HEK293 (cell line): ENCODE measurements at regions not wholly inside any gene's neighbourhood (a gene's known extent, or its start where the extent isn't known, plus 50 kb on each side); places are given as distances from the start of the nearest gene placed in this dataset.

Source experiments
- CTCF ChIA-PET: fragments of 350-600 bp; formaldehyde crosslinking; extraction: SDS; loops from one replicate; lab custom pipeline; 2021; ENCODE audit warnings: antibody characterized with exemption; lab: Yijun Ruan, JAX
- POLR2A ChIA-PET: fragments of 300-600 bp; formaldehyde crosslinking; extraction: SDS; loops from one replicate; lab custom pipeline; 2020; ENCODE audit warnings: antibody characterized with exemption, inconsistent platforms; lab: Yijun Ruan, JAX
- H3K27ac ChIP-seq: fragments of 200-500 bp; sonication (Bioruptor generic); 2 replicates; pipeline ENCODE4 v1.5.1; 2014; ENCODE audit warnings: low read depth, low read length, control low read depth, inconsistent platforms; ENCODE audit errors: extremely low read depth
- H3K36me3 ChIP-seq, 2 experiments: fragments of 200-500 bp in 1 of 2; sonication (Bioruptor generic) in 1 of 2; 1 replicate in 1 of 2; 2 replicates in 1 of 2; pipeline ENCODE4 v1.5.1; 2014 to 2017; ENCODE audit warnings: inconsistent platforms in 2 of 2, low read length in 2 of 2; ENCODE audit not compliant: control insufficient read depth in 2 of 2, insufficient read depth in 1 of 2
- H3K4me1 ChIP-seq: fragments of 200-500 bp; sonication (Bioruptor generic); 2 replicates; pipeline ENCODE4 v1.5.1; 2014; ENCODE audit warnings: mild to moderate bottlenecking, low read length, inconsistent platforms; ENCODE audit not compliant: control insufficient read depth, insufficient read depth
- H3K4me3 ChIP-seq: 2 replicates; pipeline ENCODE4 v1.5.1; 2011; ENCODE audit warnings: low read depth, mild to moderate bottlenecking, control low read depth, low read length, moderate library complexity
- H3K9me3 ChIP-seq: fragments of 200-500 bp; sonication (Bioruptor generic); 2 replicates; pipeline ENCODE4 v1.5.1; 2014; ENCODE audit warnings: low read depth, low read length, inconsistent platforms; ENCODE audit not compliant: control insufficient read depth, insufficient read depth
- MZF1 ChIP-seq: fragments of 450-650 bp; formaldehyde crosslinking; IDR thresholded peaks from 2 replicates; pipeline ENCODE4 v1.5.1; 2017; ENCODE audit warnings: missing biosample characterization, missing genetic modification characterization, borderline replicate concordance
- OVOL3 ChIP-seq: fragments of 450-650 bp; formaldehyde crosslinking; IDR thresholded peaks from 2 replicates; pipeline ENCODE4 v1.5.1; 2016; ENCODE audit warnings: missing biosample characterization, missing genetic modification characterization
- PBX3 ChIP-seq: sonication (generic); formaldehyde crosslinking; IDR thresholded peaks from 2 replicates; pipeline ENCODE4 v1.8.1; 2022; ENCODE audit warnings: mild to moderate bottlenecking, moderate library complexity, missing genetic modification reagents
- RBAK ChIP-seq: fragments of 450-650 bp; formaldehyde crosslinking; IDR thresholded peaks from 2 replicates; pipeline ENCODE4 v1.5.1; 2016; ENCODE audit warnings: missing biosample characterization, missing genetic modification characterization
- REPIN1 ChIP-seq: fragments of 450-650 bp; formaldehyde crosslinking; IDR thresholded peaks from 2 replicates; pipeline ENCODE4 v1.5.1; 2017; ENCODE audit warnings: missing biosample characterization, missing genetic modification characterization, low read depth
- SCRT1 ChIP-seq: fragments of 450-650 bp; formaldehyde crosslinking; IDR thresholded peaks from 2 replicates; pipeline ENCODE4 v1.5.1; 2016; ENCODE audit warnings: missing biosample characterization, missing genetic modification characterization, borderline replicate concordance
- TRIM28 ChIP-seq: IDR thresholded peaks from 2 replicates; pipeline ENCODE4 v1.6.1; 2011; ENCODE audit warnings: low read length, control low read depth, borderline replicate concordance
- ZBTB7A ChIP-seq: fragments of 450-650 bp; formaldehyde crosslinking; IDR thresholded peaks from 2 replicates; pipeline ENCODE4 v1.5.1; 2016; ENCODE audit warnings: low read depth, missing biosample characterization, missing genetic modification characterization
- ZIC2 ChIP-seq: fragments of 450-650 bp; formaldehyde crosslinking; IDR thresholded peaks from 2 replicates; pipeline ENCODE4 v1.5.1; 2016; ENCODE audit warnings: missing biosample characterization, missing genetic modification characterization
- ZNF132 ChIP-seq: fragments of 450-650 bp; formaldehyde crosslinking; IDR thresholded peaks from 2 replicates; pipeline ENCODE4 v1.5.1; 2017; ENCODE audit warnings: missing biosample characterization, missing genetic modification characterization, borderline replicate concordance
- ZNF16 ChIP-seq: fragments of 450-650 bp; formaldehyde crosslinking; IDR thresholded peaks from 2 replicates; pipeline ENCODE4 v1.5.1; 2016; ENCODE audit warnings: low read depth, missing biosample characterization, missing genetic modification characterization
- ZNF175 ChIP-seq: fragments of 450-650 bp; formaldehyde crosslinking; IDR thresholded peaks from 2 replicates; pipeline ENCODE4 v1.5.1; 2016; ENCODE audit warnings: missing biosample characterization, missing genetic modification characterization
- ZNF23 ChIP-seq: fragments of 450-650 bp; formaldehyde crosslinking; IDR thresholded peaks from 2 replicates; pipeline ENCODE4 v1.5.1; 2016; ENCODE audit warnings: missing biosample characterization, missing genetic modification characterization, borderline replicate concordance
- ZNF239 ChIP-seq: fragments of 450-650 bp; formaldehyde crosslinking; IDR thresholded peaks from 2 replicates; pipeline ENCODE4 v1.5.1; 2016; ENCODE audit warnings: missing biosample characterization, missing genetic modification characterization
- ZNF350 ChIP-seq: fragments of 450-650 bp; formaldehyde crosslinking; IDR thresholded peaks from 2 replicates; pipeline ENCODE4 v1.5.0; 2017; ENCODE audit warnings: missing biosample characterization, mild to moderate bottlenecking, missing genetic modification characterization
- ZNF354C ChIP-seq: fragments of 450-650 bp; formaldehyde crosslinking; IDR thresholded peaks from 2 replicates; pipeline ENCODE4 v1.5.1; 2016; ENCODE audit warnings: missing biosample characterization, missing genetic modification characterization, low read depth, borderline replicate concordance
- ZNF416 ChIP-seq: fragments of 450-650 bp; formaldehyde crosslinking; IDR thresholded peaks from 2 replicates; pipeline ENCODE4 v1.5.1; 2016; ENCODE audit warnings: missing biosample characterization, missing genetic modification characterization
- ZNF449 ChIP-seq: fragments of 450-650 bp; formaldehyde crosslinking; IDR thresholded peaks from 2 replicates; pipeline ENCODE4 v1.5.1; 2017; ENCODE audit warnings: missing biosample characterization, mild to moderate bottlenecking, missing genetic modification characterization, moderate library complexity
- ZNF473 ChIP-seq: fragments of 450-650 bp; formaldehyde crosslinking; IDR thresholded peaks from 2 replicates; pipeline ENCODE4 v1.5.1; 2017; ENCODE audit warnings: missing biosample characterization, missing genetic modification characterization
- ZNF529 ChIP-seq: fragments of 450-650 bp; formaldehyde crosslinking; IDR thresholded peaks from 2 replicates; pipeline ENCODE4 v1.5.1; 2017; ENCODE audit warnings: missing genetic modification characterization, missing biosample characterization; ENCODE audit not compliant: insufficient replicate concordance
- ZNF561 ChIP-seq: fragments of 450-650 bp; IDR thresholded peaks from 2 replicates; pipeline ENCODE4 v1.5.1; 2018; ENCODE audit warnings: missing biosample characterization, missing genetic modification characterization, borderline replicate concordance
- ZNF600 ChIP-seq: fragments of 450-650 bp; formaldehyde crosslinking; IDR thresholded peaks from 2 replicates; pipeline ENCODE4 v1.5.1; 2016; ENCODE audit warnings: missing biosample characterization, missing genetic modification characterization
- ZNF629 ChIP-seq: fragments of 450-650 bp; formaldehyde crosslinking; IDR thresholded peaks from 2 replicates; pipeline ENCODE4 v1.5.1; 2017; ENCODE audit warnings: missing biosample characterization, missing genetic modification characterization
- ZNF639 ChIP-seq: fragments of 450-650 bp; formaldehyde crosslinking; IDR thresholded peaks from 2 replicates; pipeline ENCODE4 v1.5.1; 2016; ENCODE audit warnings: missing biosample characterization, missing genetic modification characterization
- ZNF660 ChIP-seq: fragments of 450-650 bp; IDR thresholded peaks from 2 replicates; pipeline ENCODE4 v1.5.1; 2018; ENCODE audit warnings: missing biosample characterization, mild to moderate bottlenecking, missing genetic modification characterization
- ZNF785 ChIP-seq: fragments of 450-650 bp; formaldehyde crosslinking; IDR thresholded peaks from 2 replicates; pipeline ENCODE4 v1.5.1; 2016; ENCODE audit warnings: missing biosample characterization, missing genetic modification characterization

DNA sequence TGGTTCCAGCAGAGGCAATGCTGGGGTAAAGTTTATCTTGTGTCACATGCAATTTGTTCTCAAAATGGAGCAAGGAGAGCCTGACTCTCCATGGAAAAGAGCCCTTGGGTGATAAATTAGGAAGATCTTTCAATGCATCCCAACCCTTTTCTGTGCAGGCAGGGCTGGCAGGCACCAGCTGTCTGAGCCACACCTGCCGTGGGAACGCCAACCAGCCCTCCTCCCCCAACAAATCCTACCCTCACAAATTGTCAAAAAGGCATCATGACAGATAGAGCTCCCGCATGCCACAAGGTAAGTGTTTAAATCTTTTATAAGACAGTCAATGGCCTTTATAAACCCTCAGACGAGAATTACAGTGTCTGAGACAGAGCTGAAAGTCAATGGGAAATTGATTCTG, 418.5 kb upstream of the CDH5 start:
- H3K4me3 ChIP-seq: no peak overlapping the region
- POLR2A ChIA-PET: no interaction called here
- no peaks in the 10 kb centered on the region for H3K36me3 ChIP-seq
- CTCF ChIA-PET: interaction anchor here (0.7 kb wide), 1 partner anchor 115 kb away, joined by 3 read pairs; no protein-coding TSS in a partner anchor
- no peak overlapping the region for H3K27ac ChIP-seq
- TF ChIP-seq ZNF529 (no peak), ZNF660 (tag by site-specific recombination) (no peak)
- H3K4me1 ChIP-seq: no peaks in the 10 kb centered on the region
- H3K9me3 ChIP-seq: no peaks in the 10 kb centered on the region

GRCh38 chr16:65945493-65945892, 421.0 kb upstream of the CDH5 start:
- TF ChIP-seq ZNF416 (tag by site-specific recombination) (no peak), ZNF529 (no peak), ZNF354C (no peak)
- TF ChIP-seq, all 188 proteins: peak for 0
- H3K9me3 ChIP-seq: no peaks in the 10 kb centered on the region
- H3K27ac ChIP-seq: no peak overlapping the region
- no peaks in the 10 kb centered on the region for H3K36me3 ChIP-seq
- H3K4me3 ChIP-seq: no peak overlapping the region
- CTCF ChIA-PET: no interaction called here
- no peaks in the 10 kb centered on the region for H3K4me1 ChIP-seq
- POLR2A ChIA-PET: no interaction called here

GRCh38 chr16:65944361-65944760, 422.1 kb upstream of the CDH5 start:
- no peaks in the 10 kb centered on the region for H3K9me3 ChIP-seq
- ChIA-PET POLR2A (no interaction called here), CTCF (no interaction called here)
- H3K36me3 ChIP-seq: no peaks in the 10 kb centered on the region
- H3K4me3 ChIP-seq: no peak overlapping the region
- no peak overlapping the region for H3K27ac ChIP-seq
- H3K4me1 ChIP-seq: no peaks in the 10 kb centered on the region
- no peak for TF ChIP-seq TRIM28
- TF ChIP-seq RBAK (tag by site-specific recombination): no peak
- TF ChIP-seq MZF1 (tag by site-specific recombination): no peak
- TF ChIP-seq ZBTB7A (tag by site-specific recombination): no peak
- TF ChIP-seq OVOL3 (tag by site-specific recombination): no peak
- no peak for TF ChIP-seq ZNF239 (tag by site-specific recombination)
- no peak for TF ChIP-seq SCRT1
- TF ChIP-seq PBX3 (CRISPR knock-in tag): no peak
- no peak for TF ChIP-seq ZNF473
- no peak for TF ChIP-seq ZNF785 (tag by site-specific recombination)
- no peak for TF ChIP-seq REPIN1 (tag by site-specific recombination)

- CTCF ChIA-PET: no interaction called here
- no peak overlapping the region for H3K4me3 ChIP-seq
- POLR2A ChIA-PET: no interaction called here
- no peaks in the 10 kb centered on the region for H3K36me3 ChIP-seq
- H3K27ac ChIP-seq: no peak overlapping the region
- no peaks in the 10 kb centered on the region for H3K4me1 ChIP-seq
- H3K9me3 ChIP-seq: no peaks in the 10 kb centered on the region
- TF ChIP-seq ZNF23 (no peak), ZNF561 (tag by site-specific recombination) (no peak), ZIC2 (no peak), ZNF473 (no peak), ZNF449 (tag by site-specific recombination) (no peak), ZNF639 (no peak), ZNF175 (tag by site-specific recombination) (no peak), ZNF350 (no peak), ZNF600 (tag by site-specific recombination) (no peak), ZNF629 (no peak), PBX3 (CRISPR knock-in tag) (no peak), RBAK (tag by site-specific recombination) (no peak), ZNF16 (no peak), ZNF132 (no peak)
These were observed 425.8 kb upstream of the CDH5 start for GRCh38 chr16:65940711-65941110.
